ENCODE measurements at regions not wholly inside any gene's neighbourhood (a gene's known extent, or its start where the extent isn't known, plus 50 kb on each side); places are given as distances from the start of the nearest gene placed in this dataset.

- TF ChIP-seq CTCF (IDR thresholded peaks at IDR 0.05; ENCODE audit: low read length) (no peak), EZH2 (optimal IDR thresholded peaks at IDR 0.05; ENCODE audit: low read depth, low read length) (no peak)
Measured at GRCh38 chr17:13688716-13689115, 87.0 kb upstream of the HS3ST3A1 start.
